ENCODE measurements at regions not wholly inside any gene's neighbourhood (a gene's known extent, or its start where the extent isn't known, plus 50 kb on each side); places are given as distances from the start of the nearest gene placed in this dataset.
A peak's percentile ranks its signal among the peaks of the same experiment; 100 is the strongest.
"Not testable (repeated sequence)": the region's sequence is repeated elsewhere in the genome, so short reads cannot be mapped to it uniquely, and the experiment has no call there.

DNA sequence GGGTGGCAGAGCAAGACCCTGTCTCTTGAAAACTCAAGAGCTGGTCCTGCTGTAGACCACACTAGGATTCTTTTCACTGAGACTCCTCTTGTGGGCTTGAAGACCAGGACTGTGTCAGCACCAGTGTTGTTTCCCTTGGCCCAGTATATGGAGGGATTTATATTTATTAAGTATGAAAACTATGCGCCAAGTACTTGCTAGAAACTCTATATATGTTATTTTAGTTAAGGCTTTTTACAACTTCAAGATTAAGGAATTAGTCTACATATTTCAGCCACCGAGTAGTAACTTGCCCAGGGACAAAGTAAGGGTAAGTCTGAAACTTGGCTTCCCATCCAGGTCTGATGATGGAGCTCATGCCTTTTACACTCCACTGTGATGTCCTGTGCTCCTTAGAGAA, 488.4 kb downstream of the PCNX1 start:
- in situ Hi-C loops (cut with HindIII; ENCODE audit: low sequenced_read_pairs): no loop called here
- TF ChIP-seq, protein P1, sequence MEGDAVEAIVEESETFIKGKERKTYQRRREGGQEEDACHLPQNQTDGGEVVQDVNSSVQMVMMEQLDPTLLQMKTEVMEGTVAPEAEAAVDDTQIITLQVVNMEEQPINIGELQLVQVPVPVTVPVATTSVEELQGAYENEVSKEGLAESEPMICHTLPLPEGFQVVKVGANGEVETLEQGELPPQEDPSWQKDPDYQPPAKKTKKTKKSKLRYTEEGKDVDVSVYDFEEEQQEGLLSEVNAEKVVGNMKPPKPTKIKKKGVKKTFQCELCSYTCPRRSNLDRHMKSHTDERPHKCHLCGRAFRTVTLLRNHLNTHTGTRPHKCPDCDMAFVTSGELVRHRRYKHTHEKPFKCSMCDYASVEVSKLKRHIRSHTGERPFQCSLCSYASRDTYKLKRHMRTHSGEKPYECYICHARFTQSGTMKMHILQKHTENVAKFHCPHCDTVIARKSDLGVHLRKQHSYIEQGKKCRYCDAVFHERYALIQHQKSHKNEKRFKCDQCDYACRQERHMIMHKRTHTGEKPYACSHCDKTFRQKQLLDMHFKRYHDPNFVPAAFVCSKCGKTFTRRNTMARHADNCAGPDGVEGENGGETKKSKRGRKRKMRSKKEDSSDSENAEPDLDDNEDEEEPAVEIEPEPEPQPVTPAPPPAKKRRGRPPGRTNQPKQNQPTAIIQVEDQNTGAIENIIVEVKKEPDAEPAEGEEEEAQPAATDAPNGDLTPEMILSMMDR (IDR thresholded peaks at IDR 0.05; ENCODE audit: low read depth, low read length): no peak

GRCh38 chr14:71396050-71396677, 488.9 kb downstream of the PCNX1 start:
- TF ChIP-seq, protein P1 (IDR thresholded peaks at IDR 0.05; ENCODE audit: low read depth, low read length): no peak
- in situ Hi-C loops (cut with HindIII; ENCODE audit: low sequenced_read_pairs): no loop called here
- no peak overlapping the region for H3K4me3 ChIP-seq (ENCODE audit: low read depth, low read length)
- no peak for DNase-seq (ENCODE audit: low read depth, low spot score)

More for the DNA sequence above, 488.4 kb downstream of the PCNX1 start:
- DNase-seq (ENCODE audit: low read depth, low spot score): no peak
- H3K4me3 ChIP-seq (ENCODE audit: low read depth, low read length): no peak overlapping the region

DNA sequence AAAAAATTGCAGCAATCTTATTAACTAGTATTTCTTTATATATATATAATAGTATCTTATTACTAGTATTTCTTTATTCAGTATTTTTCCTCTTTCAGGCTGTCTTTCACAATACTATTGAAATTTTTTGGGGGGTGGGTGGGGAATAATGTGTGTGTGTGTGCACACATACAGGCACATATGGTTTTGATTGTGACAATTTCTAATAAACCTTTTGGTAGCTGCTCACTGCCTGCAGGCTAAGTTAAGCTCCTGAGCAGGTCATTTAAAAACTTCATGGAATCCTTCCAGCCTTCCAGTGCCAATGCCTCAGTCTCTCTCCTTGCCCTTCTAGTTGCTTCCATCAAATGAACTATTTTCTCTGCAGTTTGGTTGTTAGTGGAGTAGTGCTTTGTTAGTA, 490.1 kb downstream of the PCNX1 start:
- DNase-seq (ENCODE audit: low read depth, low spot score): no peak
- in situ Hi-C loops (cut with HindIII; ENCODE audit: low sequenced_read_pairs): no loop called here
- TF ChIP-seq, protein P1 (IDR thresholded peaks at IDR 0.05; ENCODE audit: low read depth, low read length): no peak
- H3K4me3 ChIP-seq (ENCODE audit: low read depth, low read length): no peak overlapping the region

DNA sequence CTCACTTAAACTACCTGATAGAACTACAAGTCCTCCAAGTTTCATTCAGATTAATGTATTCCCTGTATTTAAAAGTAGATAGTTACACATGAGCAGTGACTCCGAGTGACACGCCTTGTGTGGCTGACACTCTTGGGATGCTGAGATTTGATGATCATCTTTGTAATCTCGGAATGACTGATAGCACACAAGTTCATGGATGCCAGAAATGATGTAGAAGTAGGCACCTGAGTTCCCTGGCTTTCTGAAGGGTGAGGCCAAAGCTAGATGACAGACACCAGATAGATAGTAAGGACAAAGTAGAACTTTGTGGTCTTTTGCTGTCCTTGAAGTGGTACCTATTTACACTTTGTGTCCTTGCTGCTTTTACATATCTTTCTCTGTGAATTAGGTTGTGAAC, 491.2 kb downstream of the PCNX1 start:
- in situ Hi-C loops (cut with HindIII; ENCODE audit: low sequenced_read_pairs): no loop called here
- DNase-seq (ENCODE audit: low read depth, low spot score): no peak
- no peak overlapping the region for H3K4me3 ChIP-seq (ENCODE audit: low read depth, low read length)
- TF ChIP-seq, protein P1 (IDR thresholded peaks at IDR 0.05; ENCODE audit: low read depth, low read length): no peak

GRCh38 chr14:71399057-71399487, 491.8 kb downstream of the PCNX1 start:
- DNase-seq (ENCODE audit: low read depth, low spot score): no peak
- H3K4me3 ChIP-seq (ENCODE audit: low read depth, low read length): no peak overlapping the region
- in situ Hi-C loops (cut with HindIII; ENCODE audit: low sequenced_read_pairs): no loop called here
- TF ChIP-seq, protein P1 (IDR thresholded peaks at IDR 0.05; ENCODE audit: low read depth, low read length): no peak

- peak; percentile 61 for DNase-seq (ENCODE audit: low read depth, low spot score)
- no peak overlapping the region for H3K4me3 ChIP-seq (ENCODE audit: low read depth, low read length)
- TF ChIP-seq, protein P1 (IDR thresholded peaks at IDR 0.05; ENCODE audit: low read depth, low read length): no peak
- in situ Hi-C loops (cut with HindIII; ENCODE audit: low sequenced_read_pairs): no loop called here
These were observed 493.6 kb downstream of the PCNX1 start for GRCh38 chr14:71400871-71401321.

GRCh38 chr14:71402415-71402814, 495.2 kb downstream of the PCNX1 start:
- DNase-seq (ENCODE audit: low read depth, low spot score); in situ Hi-C loops (cut with HindIII; ENCODE audit: low sequenced_read_pairs); H3K4me3 ChIP-seq (ENCODE audit: low read depth, low read length): not testable (repeated sequence)

Measured in astrocyte of the spinal cord (primary cell).